ENCODE measurements at regions not wholly inside any gene's neighbourhood (a gene's known extent, or its start where the extent isn't known, plus 50 kb on each side); places are given as distances from the start of the nearest gene placed in this dataset.

DNA sequence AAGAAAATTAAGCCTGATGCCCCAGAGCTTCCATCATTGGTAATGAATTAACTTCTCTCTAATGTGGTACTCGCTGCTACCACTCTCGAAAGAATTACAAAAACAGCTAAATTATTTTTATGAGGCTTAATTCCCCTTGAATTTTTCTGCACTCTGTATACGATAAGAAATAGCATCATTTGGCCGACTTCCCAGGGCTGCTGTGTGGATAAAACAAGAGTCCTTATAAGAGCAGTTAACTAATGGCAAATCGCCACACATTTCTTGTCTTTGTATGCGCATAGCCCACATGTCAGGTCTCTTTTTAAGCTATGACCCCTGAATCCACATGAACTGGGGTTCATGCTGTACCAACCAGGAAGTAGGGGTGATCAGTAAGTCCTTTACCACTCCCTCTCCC lies 668.4 kb downstream of the TMEM182 start:
- TF ChIP-seq CTCF (conservative IDR thresholded peaks at IDR 0.05; ENCODE audit: low read length) (no peak), EZH2phosphoT487 (IDR thresholded peaks at IDR 0.05; ENCODE audit: borderline replicate concordance) (no peak)
